Kasumi-1 (cell line): ENCODE measurements at regions not wholly inside any gene's neighbourhood (a gene's known extent, or its start where the extent isn't known, plus 50 kb on each side); places are given as distances from the start of the nearest gene placed in this dataset.
"Not testable (repeated sequence)": the region's sequence is repeated elsewhere in the genome, so short reads cannot be mapped to it uniquely, and the experiment has no call there.

Source experiments
- DNase-seq, 2 experiments: peaks; one replicate each; lab custom pipeline; 2025; lab: John Stamatoyannopoulos, UW

- no peak for DNase-seq
Measured at GRCh38 chr16:13708347-13709120, 211.4 kb upstream of the ERCC4 start.

- DNase-seq: no peak
Measured at GRCh38 chr16:13718748-13719147, 201.2 kb upstream of the ERCC4 start.

- no peak for DNase-seq
Measured at GRCh38 chr16:13727943-13728342, 192.0 kb upstream of the ERCC4 start.

- DNase-seq: no peak
Measured at GRCh38 chr16:13733561-13733960, 186.4 kb upstream of the ERCC4 start.

- not testable (repeated sequence) for DNase-seq
Measured at GRCh38 chr16:13739621-13740373, 180.2 kb upstream of the ERCC4 start.

- DNase-seq: no peak
Measured at GRCh38 chr16:13742928-13743327, 177.0 kb upstream of the ERCC4 start.

GRCh38 chr16:13743571-13743970, 176.4 kb upstream of the ERCC4 start:
- no peak for DNase-seq

- no peak for DNase-seq
Measured at GRCh38 chr16:13756411-13757140, 163.4 kb upstream of the ERCC4 start.

- DNase-seq: no peak
Measured at GRCh38 chr16:13766334-13766733, 153.6 kb upstream of the ERCC4 start.

- DNase-seq: no peak
Measured at GRCh38 chr16:13767215-13767614, 152.7 kb upstream of the ERCC4 start.

GRCh38 chr16:13768471-13768870, 151.5 kb upstream of the ERCC4 start:
- DNase-seq: no peak

GRCh38 chr16:13770436-13770835, 149.5 kb upstream of the ERCC4 start:
- DNase-seq: no peak

- DNase-seq: no peak
Measured at GRCh38 chr16:13772782-13773181, 147.2 kb upstream of the ERCC4 start.

GRCh38 chr16:13779676-13780075, 140.3 kb upstream of the ERCC4 start:
- no peak for DNase-seq

- no peak for DNase-seq
Measured at GRCh38 chr16:13780406-13781168, 139.4 kb upstream of the ERCC4 start.

- no peak for DNase-seq
Measured at GRCh38 chr16:13781169-13781564, 138.8 kb upstream of the ERCC4 start.

- no peak for DNase-seq
Measured at GRCh38 chr16:13781575-13782338, 138.2 kb upstream of the ERCC4 start.

- no peak for DNase-seq
Measured at GRCh38 chr16:13791095-13791494, 128.9 kb upstream of the ERCC4 start.

GRCh38 chr16:13793841-13794409, 126.0 kb upstream of the ERCC4 start:
- no peak for DNase-seq

- DNase-seq: no peak
Measured at GRCh38 chr16:13795131-13795530, 124.8 kb upstream of the ERCC4 start.

- DNase-seq: no peak
Measured at GRCh38 chr16:13797718-13798117, 122.2 kb upstream of the ERCC4 start.
